ENCODE measurements at regions not wholly inside any gene's neighbourhood (a gene's known extent, or its start where the extent isn't known, plus 50 kb on each side); places are given as distances from the start of the nearest gene placed in this dataset.
"Not testable (repeated sequence)": the region's sequence is repeated elsewhere in the genome, so short reads cannot be mapped to it uniquely, and the experiment has no call there.

- TF ChIP-seq, protein P1, sequence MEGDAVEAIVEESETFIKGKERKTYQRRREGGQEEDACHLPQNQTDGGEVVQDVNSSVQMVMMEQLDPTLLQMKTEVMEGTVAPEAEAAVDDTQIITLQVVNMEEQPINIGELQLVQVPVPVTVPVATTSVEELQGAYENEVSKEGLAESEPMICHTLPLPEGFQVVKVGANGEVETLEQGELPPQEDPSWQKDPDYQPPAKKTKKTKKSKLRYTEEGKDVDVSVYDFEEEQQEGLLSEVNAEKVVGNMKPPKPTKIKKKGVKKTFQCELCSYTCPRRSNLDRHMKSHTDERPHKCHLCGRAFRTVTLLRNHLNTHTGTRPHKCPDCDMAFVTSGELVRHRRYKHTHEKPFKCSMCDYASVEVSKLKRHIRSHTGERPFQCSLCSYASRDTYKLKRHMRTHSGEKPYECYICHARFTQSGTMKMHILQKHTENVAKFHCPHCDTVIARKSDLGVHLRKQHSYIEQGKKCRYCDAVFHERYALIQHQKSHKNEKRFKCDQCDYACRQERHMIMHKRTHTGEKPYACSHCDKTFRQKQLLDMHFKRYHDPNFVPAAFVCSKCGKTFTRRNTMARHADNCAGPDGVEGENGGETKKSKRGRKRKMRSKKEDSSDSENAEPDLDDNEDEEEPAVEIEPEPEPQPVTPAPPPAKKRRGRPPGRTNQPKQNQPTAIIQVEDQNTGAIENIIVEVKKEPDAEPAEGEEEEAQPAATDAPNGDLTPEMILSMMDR (conservative IDR thresholded peaks at IDR 0.05; ENCODE audit: low read depth, low read length), result not testable (repeated sequence)
- not testable (repeated sequence) for TF ChIP-seq EZH2 (IDR thresholded peaks at IDR 0.05; ENCODE audit: borderline replicate concordance, low read depth, low read length, poor library complexity, severe bottlenecking)
Measured at GRCh38 chr14:87733115-87733514, 259.9 kb downstream of the GALC start.
